K562 (cell line): ENCODE measurements at regions not wholly inside any gene's neighbourhood (a gene's known extent, or its start where the extent isn't known, plus 50 kb on each side); places are given as distances from the start of the nearest gene placed in this dataset.

ENCODE experiments used
- ATAC-seq: fragments of 200-7000 bp; cut with Tn5 transposase; 3 replicates; pipeline ENCODE4 v1.9.1; 2020; ENCODE audit warnings: moderate library complexity
- BruUV-seq: library from RNA; stranded (reverse); fragments of 400-500 nt; replicated peaks from 2 replicates; lab custom pipeline; 2021; lab: Mats Ljungman, UMichigan
- CTCF ChIA-PET: fragments of 300-600 bp; formaldehyde crosslinking; extraction: SDS; loops from one replicate; lab custom pipeline; 2021; ENCODE audit warnings: low intra/inter-chr PET ratio; lab: Yijun Ruan, JAX
- POLR2A ChIA-PET: fragments of 300-600, 350-650 bp; sonication (Branson Sonifier 250); formaldehyde crosslinking; extraction: SDS; loops from one replicate; lab custom pipeline; 2021; ENCODE audit warnings: antibody characterized with exemption, inconsistent platforms; lab: Yijun Ruan, JAX
- DNase-seq, 4 experiments: peaks; one replicate each; pipeline versions ENCODE4 v3.0.0 to v3.0.0-alpha.2; 2011 to 2018; ENCODE audit warnings: low spot score in 3 of 4, mixed read lengths in 3 of 4; ENCODE audit errors: extremely low read depth in 1 of 4
- FAIRE-seq: peaks from 2 replicates; lab custom pipeline; 2011; peaks lifted over from hg19 to GRCh38; lab: Jason Lieb, UNC
- H2AFZ ChIP-seq: 2 replicates; pipeline ENCODE4 v1.6.0; 2011; ENCODE audit warnings: low read depth, low read length, control low read depth, inconsistent platforms
- H3K27ac ChIP-seq: fragments of 200-600 bp; 3 replicates; pipeline ENCODE4 v1.8.0; 2011; ENCODE audit warnings: low read depth, mild to moderate bottlenecking, control low read depth, inconsistent platforms, low read length, moderate library complexity, mixed read lengths; ENCODE audit errors: extremely low read depth
- H3K27me3 ChIP-seq, 2 experiments: fragments of 300-600 bp in 1 of 2; 2 replicates in 1 of 2; 3 replicates in 1 of 2; pipeline versions ENCODE4 v1.6.0 to v1.8.0; 2011; ENCODE audit warnings: inconsistent platforms in 2 of 2, low read length in 2 of 2, mild to moderate bottlenecking in 1 of 2, mixed read lengths in 1 of 2, moderate library complexity in 1 of 2; ENCODE audit not compliant: control insufficient read depth in 2 of 2, insufficient read depth in 2 of 2
- H3K36me3 ChIP-seq: fragments of 300-600 bp; 3 replicates; pipeline ENCODE4 v1.8.0; 2011; ENCODE audit warnings: mild to moderate bottlenecking, low read length, inconsistent platforms; ENCODE audit not compliant: control insufficient read depth, insufficient read depth
- H3K4me1 ChIP-seq, 2 experiments: fragments of 200-600 bp in 1 of 2; replicated peaks in 1 of 2; 2 replicates in 1 of 2; 3 replicates in 1 of 2; pipeline versions ENCODE4 v1.5.1 to v1.8.0; 2011; ENCODE audit warnings: inconsistent platforms in 2 of 2, low read length in 2 of 2, mild to moderate bottlenecking in 1 of 2, mixed read lengths in 1 of 2, moderate library complexity in 1 of 2; ENCODE audit not compliant: control insufficient read depth in 2 of 2, insufficient read depth in 2 of 2
- H3K4me2 ChIP-seq: 2 replicates; pipeline ENCODE4 v1.6.1; 2011; ENCODE audit warnings: low read length, control low read depth, inconsistent platforms, mixed read lengths; ENCODE audit not compliant: insufficient read depth
- H3K4me3 ChIP-seq: fragments of 200-600 bp; sonication (generic), shearing (Covaris generic); 2 replicates; pipeline ENCODE4 v1.5.1; 2016; ENCODE audit warnings: control low read depth, inconsistent platforms
- H3K79me2 ChIP-seq: fragments of 200-600 bp; 3 replicates; pipeline ENCODE4 v1.8.0; 2011; ENCODE audit warnings: low read length, inconsistent platforms; ENCODE audit not compliant: control insufficient read depth, insufficient read depth
- H3K9ac ChIP-seq, 2 experiments: 2 replicates each; pipeline versions ENCODE4 v1.6.0 to v1.6.1; 2011; ENCODE audit warnings: low read depth in 2 of 2, low read length in 2 of 2, control low read depth in 1 of 2, inconsistent platforms in 1 of 2, mild to moderate bottlenecking in 1 of 2, mixed read lengths in 1 of 2; ENCODE audit not compliant: insufficient read depth in 1 of 2
- H3K9me1 ChIP-seq: one replicate; pipeline ENCODE4 v1.6.0; 2011; ENCODE audit warnings: inconsistent platforms, mild to moderate bottlenecking, low read length, moderate library complexity; ENCODE audit not compliant: control insufficient read depth, insufficient read depth
- H3K9me3 ChIP-seq: replicated peaks from 2 replicates; pipeline ENCODE4 v1.5.1; 2011; ENCODE audit warnings: low read depth, low read length, inconsistent platforms; ENCODE audit not compliant: control insufficient read depth, insufficient read depth
- H4K20me1 ChIP-seq: replicated peaks from 2 replicates; pipeline ENCODE4 v1.6.1; 2011; ENCODE audit warnings: low read length, inconsistent platforms, mixed read lengths; ENCODE audit not compliant: control insufficient read depth, insufficient read depth
- CBFA2T3 ChIP-seq: fragments of 450-650 bp; IDR thresholded peaks from 2 replicates; pipeline ENCODE4 v1.6.1; 2017
- GATAD2A ChIP-seq: fragments of 450-650 bp; IDR thresholded peaks from 2 replicates; pipeline ENCODE4 v1.6.1; 2017
- POLR3G ChIP-seq: IDR thresholded peaks from 2 replicates; pipeline ENCODE4 v1.6.1; 2011; ENCODE audit not compliant: insufficient read length, insufficient replicate concordance; ENCODE audit errors: extremely low read depth
- TAF9B ChIP-seq: fragments of 450-650 bp; IDR thresholded peaks from 2 replicates; pipeline ENCODE4 v1.6.1; 2018; ENCODE audit warnings: mild to moderate bottlenecking; ENCODE audit not compliant: partially characterized antibody
- TEAD1 ChIP-seq, 2 experiments: fragments of 450-650 bp in 1 of 2; sonication (generic) in 1 of 2; formaldehyde crosslinking; IDR thresholded peaks; 2 replicates each; pipeline versions ENCODE4 v1.4.0 to v1.8.0; 2020 to 2022; ENCODE audit warnings: mild to moderate bottlenecking in 2 of 2, missing genetic modification reagents in 1 of 2
- ZNF134 ChIP-seq: fragments of 250-450 bp; sonication (Bioruptor Pico); conservative IDR thresholded peaks from 2 replicates; pipeline ENCODE4 v1.4.0; 2020
- WGBS: fragments of 100-300 bp; shearing (Covaris generic); methylation state at CpG from one replicate; pipeline ENCODE4 v1.1.6; 2016; ENCODE audit warnings: low coverage, mixed read lengths; ENCODE audit not compliant: insufficient coverage; ENCODE audit errors: missing lambda C conversion rate; 5-methylcytosine and 5-hydroxymethylcytosine counted together
- in situ Hi-C: fragments of 300-500 bp; cut with MboI; formaldehyde crosslinking; loops from 4 replicates; pipeline ENCODE4 v1.15.0; 2018; ENCODE audit warnings: inconsistent platforms, mixed read lengths
- intact Hi-C: fragments of 100-400 bp; cut with micrococcal nuclease; formaldehyde crosslinking; loops from 2 replicates; pipeline ENCODE4 v1.14.2; 2022
- TF ChIP-seq, protein P1 (sequence below), 2 experiments: fragments of 450-650 bp; IDR thresholded peaks; 2 replicates each; pipeline ENCODE4 v1.6.1; 2016; ENCODE audit warnings: mild to moderate bottlenecking in 2 of 2, borderline replicate concordance in 1 of 2, low read depth in 1 of 2, moderate library complexity in 1 of 2

DNA sequence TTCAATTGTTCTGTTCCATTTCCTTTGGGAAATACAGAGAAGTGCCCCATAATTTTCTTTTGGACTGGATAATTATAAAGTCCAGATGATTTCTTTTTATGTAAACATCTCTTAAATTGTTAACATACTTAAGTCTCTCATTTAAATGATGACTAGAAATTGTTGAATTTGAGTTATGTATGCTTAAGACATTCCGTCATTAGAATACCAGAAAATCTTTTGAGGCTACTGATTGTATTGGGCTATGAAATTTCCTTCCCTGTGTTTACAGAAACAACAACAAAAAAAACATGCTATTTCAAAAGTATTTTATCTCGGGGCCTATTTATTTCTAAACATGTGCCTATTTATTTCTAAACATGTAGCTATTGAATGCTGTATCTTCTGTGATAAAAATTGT is 125.4 kb downstream of the SH3BGRL2 start:
- ChIA-PET POLR2A (no interaction called here), CTCF (no interaction called here)
- H3K27me3 ChIP-seq = no peaks in the 10 kb centered on the region; a peak in 1 of 5 replicates
- H3K4me2 ChIP-seq = no peak overlapping the region
- ATAC-seq = no peak
- intact Hi-C loops = no loop called here
- in situ Hi-C loops = no loop called here
- no peaks in the 10 kb centered on the region for H3K79me2 ChIP-seq
- no peak for TF ChIP-seq ZNF134 (CRISPR knock-in tag)
- TF ChIP-seq TAF9B = no peak
- TF ChIP-seq, protein P1, sequence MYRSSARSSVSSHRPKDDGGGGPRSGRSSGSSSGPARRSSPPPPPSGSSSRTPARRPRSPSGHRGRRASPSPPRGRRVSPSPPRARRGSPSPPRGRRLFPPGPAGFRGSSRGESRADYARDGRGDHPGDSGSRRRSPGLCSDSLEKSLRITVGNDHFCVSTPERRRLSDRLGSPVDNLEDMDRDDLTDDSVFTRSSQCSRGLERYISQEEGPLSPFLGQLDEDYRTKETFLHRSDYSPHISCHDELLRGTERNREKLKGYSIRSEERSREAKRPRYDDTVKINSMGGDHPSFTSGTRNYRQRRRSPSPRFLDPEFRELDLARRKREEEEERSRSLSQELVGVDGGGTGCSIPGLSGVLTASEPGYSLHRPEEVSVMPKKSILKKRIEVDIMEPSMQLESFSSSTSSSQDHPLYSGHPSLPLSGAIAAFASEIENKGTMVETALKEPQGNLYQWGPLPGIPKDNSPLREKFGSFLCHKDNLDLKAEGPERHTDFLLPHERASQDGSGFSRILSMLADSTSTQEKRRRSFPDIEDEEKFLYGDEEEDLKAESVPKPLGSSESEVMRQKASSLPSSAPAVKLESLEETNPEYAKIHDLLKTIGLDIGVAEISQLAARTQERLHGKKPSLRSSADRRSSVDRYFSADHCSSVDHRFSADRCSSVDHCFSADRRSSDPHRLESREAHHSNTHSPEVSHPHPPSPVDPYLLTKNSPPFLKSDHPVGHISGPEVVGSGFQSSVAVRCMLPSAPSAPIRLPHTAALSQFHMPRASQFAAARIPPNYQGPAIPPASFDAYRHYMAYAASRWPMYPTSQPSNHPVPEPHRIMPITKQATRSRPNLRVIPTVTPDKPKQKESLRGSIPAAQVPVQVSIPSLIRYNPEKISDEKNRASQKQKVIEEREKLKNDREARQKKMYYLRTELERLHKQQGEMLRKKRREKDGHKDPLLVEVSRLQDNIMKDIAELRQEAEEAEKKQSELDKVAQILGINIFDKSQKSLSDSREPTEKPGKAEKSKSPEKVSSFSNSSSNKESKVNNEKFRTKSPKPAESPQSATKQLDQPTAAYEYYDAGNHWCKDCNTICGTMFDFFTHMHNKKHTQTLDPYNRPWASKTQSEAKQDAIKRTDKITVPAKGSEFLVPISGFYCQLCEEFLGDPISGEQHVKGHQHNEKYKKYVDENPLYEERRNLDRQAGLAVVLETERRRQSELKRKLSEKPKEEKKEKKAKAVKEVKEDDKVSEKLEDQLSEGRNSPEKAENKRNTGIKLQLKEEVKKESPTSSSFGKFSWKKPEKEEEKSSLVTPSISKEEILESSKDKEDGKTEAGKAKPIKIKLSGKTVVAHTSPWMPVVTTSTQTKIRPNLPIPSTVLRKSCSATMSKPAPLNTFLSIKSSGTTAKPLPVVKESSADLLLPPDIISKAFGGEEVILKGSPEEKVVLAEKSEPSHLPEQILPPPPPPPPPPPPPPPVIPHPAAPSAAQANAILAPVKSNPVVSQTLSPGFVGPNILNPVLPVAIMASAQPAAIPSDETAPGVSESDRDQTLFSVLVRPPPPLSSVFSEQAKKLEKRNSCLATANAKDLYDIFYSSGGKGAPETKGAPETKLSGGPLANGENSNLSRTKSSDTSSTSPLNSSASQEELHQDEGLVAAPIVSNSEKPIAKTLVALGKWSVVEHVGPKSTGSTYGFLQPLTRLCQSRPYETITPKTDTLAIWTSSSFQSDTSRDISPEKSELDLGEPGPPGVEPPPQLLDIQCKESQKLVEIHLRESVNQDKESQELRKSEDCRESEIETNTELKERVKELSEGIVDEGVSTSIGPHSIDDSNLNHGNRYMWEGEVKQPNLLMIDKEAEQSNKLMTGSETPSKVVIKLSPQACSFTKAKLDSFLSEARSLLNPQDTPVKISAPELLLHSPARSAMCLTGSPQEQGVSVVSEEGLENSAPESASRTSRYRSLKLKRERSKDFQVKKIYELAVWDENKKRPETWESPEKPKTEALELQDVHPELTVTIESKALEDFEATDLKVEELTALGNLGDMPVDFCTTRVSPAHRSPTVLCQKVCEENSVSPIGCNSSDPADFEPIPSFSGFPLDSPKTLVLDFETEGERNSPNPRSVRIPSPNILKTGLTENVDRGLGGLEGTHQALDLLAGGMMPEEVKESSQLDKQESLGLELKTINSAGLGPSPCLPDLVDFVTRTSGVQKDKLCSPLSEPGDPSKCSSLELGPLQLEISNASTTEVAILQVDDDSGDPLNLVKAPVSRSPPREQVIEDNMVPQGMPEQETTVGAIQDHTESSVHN (IDR thresholded peaks at IDR 0.05; ENCODE audit: borderline replicate concordance in 1 of 2, low read depth in 1 of 2) = no peak
- TF ChIP-seq TEAD1 (CRISPR knock-in tag; IDR thresholded peaks at IDR 0.05) = no peak
- TF ChIP-seq POLR3G = no peak
- TF ChIP-seq GATAD2A = no peak
- no peak for TF ChIP-seq CBFA2T3
- H2AFZ ChIP-seq = no peak overlapping the region
- FAIRE-seq = no peak
- no peaks in the 10 kb centered on the region for H4K20me1 ChIP-seq
- no peak for DNase-seq
- 5% methylated on average over 2 of the region's 2 CpGs for WGBS
- no peaks in the 10 kb centered on the region for H3K9me3 ChIP-seq
- no peak overlapping the region for H3K27ac ChIP-seq
- H3K4me3 ChIP-seq = no peak overlapping the region
- no peak overlapping the region for H3K9ac ChIP-seq
- no peaks in the 10 kb centered on the region for H3K9me1 ChIP-seq
- H3K36me3 ChIP-seq = no peaks in the 10 kb centered on the region
- no TSS peak for BruUV-seq
- H3K4me1 ChIP-seq = no peaks in the 10 kb centered on the region
